ENCODE measurements at regions not wholly inside any gene's neighbourhood (a gene's known extent, or its start where the extent isn't known, plus 50 kb on each side); places are given as distances from the start of the nearest gene placed in this dataset.
"Not testable (repeated sequence)": the region's sequence is repeated elsewhere in the genome, so short reads cannot be mapped to it uniquely, and the experiment has no call there.

GRCh38 chr4:66567551-66567950 is 897.3 kb upstream of the EPHA5 start:
- intact Hi-C loops (cut with micrococcal nuclease): no loop called here

GRCh38 chr4:66565801-66566200 is 895.5 kb upstream of the EPHA5 start:
- intact Hi-C loops (cut with micrococcal nuclease): no loop called here

- intact Hi-C loops (cut with micrococcal nuclease): no loop called here
These were observed 894.8 kb upstream of the EPHA5 start for GRCh38 chr4:66564901-66565651.

- intact Hi-C loops (cut with micrococcal nuclease): no loop called here
These were observed 892.1 kb upstream of the EPHA5 start for GRCh38 chr4:66562276-66562806.

- intact Hi-C loops (cut with micrococcal nuclease): not testable (repeated sequence)
These were observed 891.3 kb upstream of the EPHA5 start for GRCh38 chr4:66561465-66562053.

- intact Hi-C loops (cut with micrococcal nuclease): no loop called here
These were observed 888.4 kb upstream of the EPHA5 start for GRCh38 chr4:66558651-66559050.

- intact Hi-C loops (cut with micrococcal nuclease): no loop called here
These were observed 886.5 kb upstream of the EPHA5 start for GRCh38 chr4:66556651-66557278.

GRCh38 chr4:66555301-66555700 is 885.0 kb upstream of the EPHA5 start:
- intact Hi-C loops (cut with micrococcal nuclease): no loop called here

- intact Hi-C loops (cut with micrococcal nuclease): no loop called here
These were observed 884.5 kb upstream of the EPHA5 start for GRCh38 chr4:66554826-66555225.

- intact Hi-C loops (cut with micrococcal nuclease): not testable (repeated sequence)
These were observed 875.0 kb upstream of the EPHA5 start for GRCh38 chr4:66545301-66545700.

- intact Hi-C loops (cut with micrococcal nuclease): no loop called here
These were observed 874.0 kb upstream of the EPHA5 start for GRCh38 chr4:66544281-66544680.

GRCh38 chr4:66539745-66540144 is 869.5 kb upstream of the EPHA5 start:
- intact Hi-C loops (cut with micrococcal nuclease): no loop called here

GRCh38 chr4:66524781-66525180 is 854.5 kb upstream of the EPHA5 start:
- intact Hi-C loops (cut with micrococcal nuclease): no loop called here

- intact Hi-C loops (cut with micrococcal nuclease): no loop called here
These were observed 852.0 kb upstream of the EPHA5 start for GRCh38 chr4:66522244-66522643.

GRCh38 chr4:66516940-66517339 is 846.7 kb upstream of the EPHA5 start:
- intact Hi-C loops (cut with micrococcal nuclease): no loop called here

GRCh38 chr4:66506985-66507384 is 836.7 kb upstream of the EPHA5 start:
- intact Hi-C loops (cut with micrococcal nuclease): no loop called here

- intact Hi-C loops (cut with micrococcal nuclease): no loop called here
These were observed 831.7 kb upstream of the EPHA5 start for GRCh38 chr4:66501997-66502396.

GRCh38 chr4:66490729-66491128 is 820.4 kb upstream of the EPHA5 start:
- intact Hi-C loops (cut with micrococcal nuclease): no loop called here

GRCh38 chr4:66489783-66490452 is 819.6 kb upstream of the EPHA5 start:
- intact Hi-C loops (cut with micrococcal nuclease): no loop called here

- intact Hi-C loops (cut with micrococcal nuclease): no loop called here
These were observed 819.1 kb upstream of the EPHA5 start for GRCh38 chr4:66489370-66489769.

- intact Hi-C loops (cut with micrococcal nuclease): no loop called here
These were observed 815.8 kb upstream of the EPHA5 start for GRCh38 chr4:66486068-66486467.

GRCh38 chr4:66482186-66482585 is 811.9 kb upstream of the EPHA5 start:
- intact Hi-C loops (cut with micrococcal nuclease): no loop called here
